ENCODE measurements at regions not wholly inside any gene's neighbourhood (a gene's known extent, or its start where the extent isn't known, plus 50 kb on each side); places are given as distances from the start of the nearest gene placed in this dataset.

DNA sequence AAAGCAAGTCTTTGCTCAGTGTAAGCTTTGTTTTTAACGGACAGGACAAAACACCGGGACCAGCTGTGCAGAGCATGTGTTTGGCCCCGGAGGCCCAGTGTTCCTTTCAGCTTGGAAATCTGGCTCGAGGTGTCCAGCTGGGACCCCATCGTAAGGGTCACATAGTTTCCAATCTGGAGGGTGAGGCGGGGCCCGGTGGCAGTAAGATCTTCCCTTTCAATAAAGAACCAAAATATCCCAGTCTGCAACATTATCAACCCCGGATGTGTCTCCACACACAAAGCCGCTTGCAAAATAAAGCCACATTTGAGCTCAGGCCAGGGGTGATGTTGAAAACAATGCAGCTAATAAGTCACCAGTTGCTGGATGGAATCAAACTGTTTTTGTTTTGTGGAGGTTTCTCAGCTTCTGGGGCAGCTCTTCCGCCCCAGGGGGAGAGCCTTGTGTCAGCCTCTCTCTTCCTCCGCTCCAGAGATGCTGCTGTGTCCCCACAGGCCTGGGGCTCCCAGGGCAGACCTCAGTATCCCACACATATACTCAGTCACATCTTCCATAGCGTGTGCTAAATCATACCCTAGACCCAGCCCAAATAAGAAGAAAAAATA is 138.6 kb upstream of the GLI2 start:
- no peak for DNase-seq

DNA sequence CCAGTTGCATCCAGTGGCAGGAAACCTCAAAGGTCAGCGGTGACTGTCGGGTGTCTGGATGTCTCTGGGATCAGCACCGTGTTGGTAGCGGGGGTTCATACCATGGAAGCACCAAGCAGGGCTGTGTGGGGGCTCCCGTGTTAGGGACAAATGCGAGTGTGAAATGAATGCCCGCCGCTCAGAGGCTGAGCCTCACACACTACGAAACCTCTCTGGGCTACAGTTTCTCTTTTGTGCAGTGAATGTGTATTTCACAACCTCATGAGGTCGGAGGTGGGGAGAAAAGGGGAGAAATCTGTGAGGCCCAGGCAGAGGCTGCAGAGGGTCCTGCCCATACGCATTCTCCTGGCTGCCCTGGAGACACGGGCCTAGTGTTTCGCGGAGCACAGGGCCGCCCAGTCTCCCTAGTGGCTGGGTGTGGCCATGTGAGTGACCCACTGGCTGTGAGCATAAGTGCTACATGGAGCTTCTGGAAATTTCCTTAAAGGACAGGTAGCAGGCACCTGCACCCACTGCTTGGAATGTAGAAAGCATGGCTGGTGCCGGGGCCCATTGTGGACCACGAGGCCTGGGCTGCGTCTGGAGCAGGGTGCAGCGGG is 138.0 kb upstream of the GLI2 start:
- DNase-seq: no peak

DNA sequence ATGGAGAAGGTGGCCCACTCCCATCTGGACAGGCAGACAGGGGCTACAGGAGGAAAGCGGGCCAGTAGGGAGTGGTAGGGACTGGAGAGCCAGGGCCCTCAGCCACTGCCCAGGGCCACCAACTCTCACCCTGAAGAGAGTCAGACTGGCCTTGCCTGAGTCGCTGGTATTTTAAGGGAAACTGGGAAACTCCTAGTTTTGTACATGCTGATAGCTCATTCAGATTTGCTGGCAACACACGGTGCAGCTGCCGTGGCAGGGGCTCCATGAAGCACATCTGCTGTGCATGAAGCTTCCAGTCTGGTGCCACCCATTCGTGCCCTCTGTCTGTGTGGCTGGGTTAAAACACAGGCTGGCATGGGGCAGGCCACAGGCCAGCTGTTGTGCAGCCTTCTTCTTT is 137.3 kb upstream of the GLI2 start:
- no peak for DNase-seq

DNA sequence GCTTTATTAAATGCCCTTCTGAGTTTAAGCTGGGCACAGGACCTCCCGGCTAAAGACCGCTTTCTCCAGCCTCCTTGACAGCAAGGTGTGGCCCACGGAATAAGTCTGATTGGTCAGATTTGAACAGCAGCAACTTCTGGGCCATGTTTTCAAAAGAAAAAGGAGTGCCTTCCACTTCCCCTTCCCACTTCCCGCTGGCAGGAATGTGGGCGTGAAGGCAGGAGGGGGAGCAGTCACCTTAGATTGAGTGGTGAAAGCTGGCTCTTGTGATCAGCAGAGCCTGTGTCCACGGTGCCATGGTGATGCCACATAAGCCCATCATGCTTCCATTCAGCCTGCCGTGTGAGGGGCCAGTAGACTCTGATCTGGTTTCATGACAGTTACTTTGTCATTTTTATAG is 136.6 kb upstream of the GLI2 start:
- no peak for DNase-seq

DNA sequence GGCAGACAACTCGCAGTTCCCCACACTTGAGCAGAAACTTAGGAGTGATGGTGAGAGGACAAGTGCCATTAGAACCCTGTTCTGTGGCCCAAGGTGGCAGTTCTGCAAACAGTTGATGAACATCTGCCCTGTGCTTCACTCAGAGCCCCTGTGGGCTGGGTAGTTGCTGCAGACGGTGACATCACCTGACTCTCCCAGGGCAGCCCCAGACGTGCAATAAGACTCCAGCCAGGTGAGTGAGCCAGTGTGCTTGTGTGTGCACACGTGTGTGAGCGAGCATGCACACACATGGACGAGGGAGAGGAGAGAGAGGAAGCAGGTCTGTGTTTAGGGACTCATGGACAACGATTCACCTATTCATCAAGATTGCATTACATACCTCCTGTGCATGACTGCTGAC is 136.0 kb upstream of the GLI2 start:
- no peak for DNase-seq

DNA sequence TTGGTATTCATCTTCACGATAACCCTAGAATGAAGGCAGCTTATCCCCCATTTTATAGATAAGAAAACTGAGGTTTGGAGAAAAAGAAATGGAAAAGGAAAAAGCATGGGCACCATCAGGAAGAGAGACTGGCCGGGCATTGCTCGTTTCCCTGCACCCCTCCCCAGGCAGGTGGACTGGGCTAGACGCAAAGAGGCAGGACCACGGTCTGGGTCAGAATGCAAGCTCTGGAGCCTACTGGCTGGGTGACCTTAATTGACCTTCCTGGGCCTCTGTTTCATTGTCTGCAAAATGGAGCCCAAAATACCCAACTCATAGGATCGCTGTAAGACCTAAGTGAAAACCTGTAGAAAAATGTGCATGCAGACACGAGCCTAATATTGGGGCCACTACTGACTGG is 135.3 kb upstream of the GLI2 start:
- DNase-seq: no peak

DNA sequence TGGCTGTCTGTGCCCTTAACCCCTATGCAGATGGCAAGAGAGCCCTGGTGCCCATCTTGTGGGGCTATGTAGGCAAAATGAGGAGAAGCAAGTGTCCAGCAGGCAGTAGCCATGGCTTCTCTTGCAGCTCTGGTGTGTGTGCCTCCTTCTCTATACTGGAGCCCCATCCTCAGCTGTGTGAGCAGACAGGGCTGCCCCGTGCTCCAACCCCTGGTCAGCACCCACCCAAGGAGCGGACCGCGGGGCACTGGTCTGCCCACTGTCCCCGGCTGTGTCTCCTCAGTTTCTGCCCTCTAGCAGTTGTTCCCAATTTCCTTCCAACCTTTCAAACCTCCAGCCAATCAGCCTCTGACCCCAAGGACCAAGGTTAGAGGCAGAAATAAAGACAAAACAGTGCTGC is 134.9 kb upstream of the GLI2 start:
- no peak for DNase-seq

DNA sequence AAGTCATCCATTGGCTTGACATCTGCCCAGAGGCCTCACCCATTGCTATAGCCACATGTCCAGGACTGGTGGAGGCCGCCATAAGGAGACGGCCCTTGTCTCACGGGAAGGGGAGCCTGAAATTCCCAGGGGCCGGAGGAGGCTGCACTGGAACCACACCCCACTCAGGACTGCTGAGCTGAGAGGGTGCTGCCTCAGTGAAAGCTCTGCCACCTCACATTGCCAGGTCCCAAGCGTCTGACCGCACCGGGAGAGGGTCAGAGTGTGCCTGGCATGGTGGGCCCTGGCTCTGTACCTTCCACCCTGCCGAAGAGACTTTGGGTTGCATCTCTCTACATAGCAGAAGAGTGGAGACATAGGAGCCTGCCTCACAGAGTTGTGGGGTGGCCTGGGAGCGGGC is 134.1 kb upstream of the GLI2 start:
- no peak for DNase-seq

DNA sequence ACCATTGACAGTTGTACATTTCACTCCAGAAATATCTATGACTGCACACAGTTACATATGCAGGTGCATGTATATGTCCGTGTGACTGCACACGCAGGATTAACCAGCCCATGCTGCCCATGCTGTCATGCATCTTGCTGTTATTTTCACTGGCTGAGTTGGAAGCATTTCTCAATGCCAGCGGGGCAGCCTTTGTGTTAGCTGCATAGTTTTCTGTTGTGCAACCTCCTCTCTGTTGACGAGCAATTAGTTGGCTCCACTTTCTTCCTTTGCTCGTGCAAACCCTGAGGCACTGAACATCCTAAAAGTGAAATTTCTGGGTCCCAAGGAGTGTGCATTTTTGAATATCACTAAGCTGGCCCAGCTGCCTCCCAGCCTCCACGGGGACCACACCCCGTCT is 133.4 kb upstream of the GLI2 start:
- no peak for DNase-seq

DNA sequence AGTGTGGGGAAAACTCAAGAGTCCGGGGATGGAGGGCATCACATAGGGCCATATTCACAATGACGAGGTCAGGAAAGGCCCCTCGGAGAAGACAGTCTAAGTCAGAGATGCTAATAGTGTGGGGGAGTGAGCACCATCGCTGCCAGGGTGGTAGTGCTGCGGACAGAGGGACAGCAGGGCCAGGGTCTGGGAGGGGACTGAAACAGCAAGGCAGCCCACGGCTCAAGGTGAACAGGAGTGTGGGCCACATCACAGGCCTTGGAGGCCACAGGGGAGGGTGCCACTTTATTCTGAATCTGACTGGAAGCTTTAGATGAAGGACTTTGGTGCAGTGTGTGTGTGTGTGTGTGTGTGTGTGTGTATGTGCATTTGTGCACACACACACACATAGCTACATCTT is 130.9 kb upstream of the GLI2 start:
- DNase-seq: no peak

DNA sequence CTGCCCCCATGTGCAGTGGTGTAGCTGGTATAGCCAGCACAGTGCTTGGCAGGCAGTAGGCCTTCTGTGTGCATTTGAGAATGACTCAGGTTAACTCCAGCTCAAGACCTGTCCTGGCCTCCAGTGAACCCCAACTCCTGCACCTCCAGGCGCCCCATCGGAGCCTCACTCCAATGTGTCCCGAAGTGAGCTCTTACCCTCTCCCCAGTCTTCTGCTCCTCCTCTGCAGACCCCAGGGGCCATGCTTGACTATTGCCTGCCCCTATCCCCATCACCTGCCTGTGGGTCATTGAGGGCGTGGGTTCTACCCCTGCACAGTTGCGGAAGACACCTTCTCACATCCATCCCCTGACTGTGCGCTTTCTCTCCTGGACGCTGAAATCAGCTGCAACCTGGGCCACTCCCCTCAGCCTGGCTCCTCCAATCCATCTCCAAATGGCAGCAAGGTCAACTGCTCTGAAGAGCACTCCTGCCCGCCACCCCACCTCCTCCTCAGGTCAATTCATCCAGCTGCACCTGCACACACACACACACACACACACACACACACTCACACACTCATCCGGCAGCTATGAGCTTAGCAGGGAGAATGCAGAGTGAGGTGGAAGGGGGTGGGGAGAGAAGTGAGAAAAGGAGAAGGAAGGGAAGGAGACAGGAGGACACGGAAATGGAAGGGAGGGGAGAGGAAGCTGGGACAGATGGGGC is 130.3 kb upstream of the GLI2 start:
- no peak for DNase-seq

DNA sequence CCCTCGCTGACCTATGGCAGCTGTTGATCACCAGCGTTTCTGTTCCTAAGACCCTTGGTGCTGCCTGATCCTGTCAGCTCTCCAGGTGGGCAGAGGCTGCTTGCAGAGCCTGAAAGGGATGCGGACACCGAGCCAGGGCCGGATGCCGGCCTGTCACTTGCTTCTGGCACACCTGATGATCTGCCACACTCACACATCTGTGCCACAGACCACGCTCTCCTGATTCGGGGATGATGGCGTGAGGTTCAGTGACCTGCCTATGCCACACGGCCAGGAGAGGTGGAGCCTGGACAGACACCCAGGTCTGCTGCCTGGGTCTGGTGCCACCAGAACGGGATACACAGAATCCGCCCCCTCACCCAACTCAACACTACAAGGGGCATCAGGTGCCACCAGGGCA is 129.4 kb upstream of the GLI2 start:
- DNase-seq: no peak

DNA sequence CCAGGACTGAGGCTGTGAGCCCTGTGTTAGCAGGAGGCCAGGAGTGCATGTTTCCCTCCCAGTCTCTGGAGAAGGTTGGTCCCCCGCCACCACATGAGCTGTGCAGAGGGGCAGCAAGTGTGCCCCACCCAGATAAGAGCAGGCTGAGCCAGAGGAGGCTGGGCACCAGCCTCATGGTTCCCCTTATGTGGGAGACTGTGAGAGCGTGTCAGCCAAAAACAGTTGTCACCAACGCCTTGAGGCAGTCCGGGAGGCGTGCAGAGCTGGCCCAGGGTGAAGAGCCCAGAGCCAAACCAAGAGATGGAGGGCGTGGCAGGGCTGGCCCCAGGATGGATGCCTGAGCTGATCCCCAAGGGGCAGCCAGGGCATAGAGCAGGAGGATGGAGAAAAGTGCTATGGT is 128.7 kb upstream of the GLI2 start:
- no peak for DNase-seq

DNA sequence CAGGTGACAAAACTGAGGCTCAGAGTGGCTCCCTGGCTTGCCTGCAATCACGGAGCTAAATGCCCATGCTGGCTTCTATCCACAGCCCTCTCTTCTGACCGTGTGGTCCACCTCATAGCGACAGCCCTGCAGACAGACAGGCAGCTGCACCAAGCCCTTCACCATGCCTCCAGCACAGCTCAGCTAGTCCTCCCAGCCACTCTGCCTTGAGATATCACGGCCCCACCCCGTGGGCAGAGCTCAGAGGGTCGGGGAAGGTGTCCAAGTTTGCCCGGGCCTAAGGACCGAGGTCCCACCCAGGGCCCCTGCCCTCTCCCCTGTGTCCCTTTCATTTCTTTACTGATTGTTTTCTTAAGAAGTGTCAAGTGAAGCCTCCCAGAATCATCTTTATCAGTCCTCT is 128.2 kb upstream of the GLI2 start:
- DNase-seq: no peak

DNA sequence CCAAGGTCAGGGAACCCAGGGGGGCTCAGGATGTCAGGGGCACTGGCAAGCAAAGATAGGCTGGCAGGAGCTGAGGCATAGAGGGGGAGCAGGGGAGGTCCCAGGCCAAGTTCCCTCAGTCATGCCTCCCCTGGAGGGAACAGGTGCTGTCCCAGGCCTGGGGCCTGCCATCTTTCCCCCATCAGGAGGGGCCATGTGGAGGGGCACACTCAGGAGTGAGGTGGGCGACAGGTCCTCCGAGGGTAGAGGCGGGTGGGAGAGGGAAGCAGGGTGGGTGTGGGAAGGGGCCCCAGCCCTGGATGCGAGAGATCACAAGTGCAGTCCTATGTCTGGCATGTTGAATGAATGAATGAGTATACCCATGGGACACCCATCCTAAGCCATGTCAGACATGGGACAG is 127.7 kb upstream of the GLI2 start:
- DNase-seq: no peak

DNA sequence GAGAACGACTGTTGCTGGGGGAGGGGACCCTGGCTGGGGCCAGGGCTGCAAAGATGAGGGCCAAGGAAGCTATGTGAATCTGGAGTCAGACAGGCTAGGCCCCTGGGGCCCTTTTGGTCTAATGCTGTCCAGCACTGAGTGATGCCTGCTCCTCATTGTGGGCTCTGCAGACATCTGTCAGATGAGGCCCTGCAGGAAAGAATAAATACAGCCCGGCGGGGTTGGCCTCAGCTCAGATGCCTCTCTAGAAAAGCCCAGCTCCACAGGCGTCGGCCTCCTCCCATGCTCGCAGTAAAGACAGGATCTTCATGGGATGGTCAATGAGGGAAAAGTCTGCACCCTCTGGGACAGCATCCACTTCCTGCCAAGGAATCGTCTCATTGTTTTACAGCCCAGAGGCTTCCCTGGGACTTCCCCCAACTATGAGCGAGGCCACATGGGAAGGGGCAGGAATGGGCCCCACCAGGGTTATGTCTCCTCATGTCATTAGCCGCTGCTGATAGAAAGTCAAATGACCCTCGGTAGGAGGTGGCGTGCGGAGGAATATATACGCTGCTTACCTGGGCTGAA is 125.8 kb upstream of the GLI2 start:
- DNase-seq: no peak

DNA sequence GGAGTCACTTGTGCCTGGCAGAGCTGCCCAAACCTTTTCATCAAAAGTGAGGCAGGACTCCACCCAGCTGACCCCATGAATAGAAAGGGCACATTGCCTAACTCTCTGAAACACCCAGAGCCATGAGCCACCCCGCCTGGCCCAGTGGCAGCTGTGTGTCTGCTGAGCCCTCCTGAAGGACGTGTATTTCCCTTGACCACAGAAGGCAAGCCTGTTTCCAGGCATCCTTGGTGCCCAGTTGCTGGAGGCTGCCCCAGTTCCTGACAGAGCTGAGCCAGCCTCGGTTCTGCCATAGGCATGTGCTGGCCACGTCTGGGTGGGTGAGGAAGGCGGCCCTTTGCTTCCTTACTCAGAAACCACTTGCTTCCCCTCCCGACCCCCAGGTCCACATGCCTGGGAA is 124.7 kb upstream of the GLI2 start:
- DNase-seq: no peak

DNA sequence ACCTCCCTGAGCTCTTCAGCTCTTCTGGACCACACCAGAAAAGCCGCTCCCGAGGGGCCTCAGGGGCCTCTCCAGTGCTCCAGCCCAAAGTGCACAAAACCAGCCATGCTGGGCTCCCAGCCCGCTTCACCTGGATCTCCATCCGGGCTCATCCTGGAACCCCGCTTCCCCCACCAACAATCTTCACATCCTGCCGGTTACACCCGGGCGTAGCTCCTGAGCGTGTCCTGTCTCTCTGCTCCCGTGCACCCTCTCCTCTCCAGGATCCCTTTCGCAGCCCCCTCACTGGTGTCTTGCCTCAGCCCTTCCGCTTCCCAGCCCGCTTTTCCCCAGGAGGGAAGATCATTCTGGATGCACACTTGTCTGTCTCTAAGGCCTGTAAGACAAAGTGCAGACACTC is 123.7 kb upstream of the GLI2 start:
- no peak for DNase-seq

DNA sequence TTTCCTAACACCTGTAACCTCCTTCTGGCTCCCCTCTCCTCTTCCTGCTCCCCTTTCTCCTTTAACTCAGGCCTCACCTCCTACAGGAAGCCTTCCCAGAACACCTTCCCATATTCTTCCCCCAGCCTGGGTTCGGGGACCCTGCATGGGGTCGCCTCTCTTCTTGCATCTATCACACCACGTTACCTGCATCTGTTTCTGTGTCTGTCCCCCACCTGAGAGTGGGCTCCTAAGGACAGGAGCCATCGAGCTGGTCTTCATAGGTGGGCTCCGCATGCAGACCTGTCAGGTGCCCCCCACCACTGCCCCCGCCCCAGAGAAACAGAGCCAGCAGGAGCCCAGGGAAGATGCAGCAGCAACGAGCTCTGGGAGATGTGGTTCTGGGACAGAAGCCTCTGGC is 123.2 kb upstream of the GLI2 start:
- DNase-seq: no peak

DNA sequence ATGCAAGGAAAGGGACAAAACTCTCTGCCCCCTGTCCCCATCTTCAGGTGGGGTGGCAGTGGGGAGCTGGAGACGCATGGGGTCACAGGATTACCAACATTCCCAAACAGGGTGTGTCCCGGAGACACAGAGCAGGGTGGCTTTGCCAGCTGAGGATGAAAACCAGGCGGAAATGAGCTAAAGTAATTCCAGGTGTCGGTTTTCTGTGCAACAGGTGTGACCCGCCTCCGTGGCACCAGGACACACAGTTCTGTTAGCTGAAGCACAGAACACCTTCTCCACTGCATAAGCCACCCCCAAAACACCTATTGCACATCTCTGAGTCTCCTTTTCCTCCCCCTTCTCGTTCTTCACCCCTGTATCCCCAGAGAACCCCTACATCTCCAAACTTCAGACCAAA is 122.7 kb upstream of the GLI2 start:
- DNase-seq: no peak

DNA sequence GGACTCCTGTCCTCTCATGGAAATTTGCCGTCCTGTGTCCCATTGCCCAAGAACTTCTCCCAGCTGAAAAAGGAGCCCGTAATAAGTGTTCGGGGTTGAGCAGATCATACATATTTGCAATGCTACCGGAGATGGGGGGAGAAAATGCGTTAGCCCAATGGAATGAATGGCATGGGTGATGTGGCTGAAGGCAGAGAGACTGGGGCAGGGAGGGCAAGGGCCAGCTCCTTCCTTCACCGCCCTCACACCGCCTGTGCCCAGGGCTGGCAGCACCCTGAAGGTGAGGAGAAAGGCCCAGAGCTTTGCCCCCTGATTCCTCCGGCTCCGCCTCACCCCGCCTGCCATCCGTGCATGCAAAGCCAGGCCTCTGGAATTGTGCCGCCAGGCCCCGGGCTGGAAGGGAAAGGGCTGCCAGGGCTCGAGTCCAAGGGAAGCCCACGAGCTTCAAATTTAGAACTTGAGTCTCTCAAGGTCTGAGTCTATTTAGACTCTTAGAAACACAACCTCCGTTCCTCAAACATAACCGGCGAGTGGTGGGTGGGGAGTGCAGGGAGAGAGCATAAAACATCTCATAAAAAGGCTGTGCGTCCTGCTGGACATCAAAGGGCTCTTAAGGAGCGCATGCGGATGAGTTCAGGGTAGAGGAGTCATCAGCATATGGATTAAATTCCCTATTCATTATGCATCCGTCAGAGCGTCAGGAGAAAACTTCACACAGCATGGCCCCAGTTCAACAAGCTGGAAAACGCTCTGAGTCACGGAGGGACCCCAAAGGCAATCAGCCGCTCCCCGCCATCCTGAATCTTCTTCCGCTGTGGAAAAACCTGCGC is 121.7 kb upstream of the GLI2 start:
- no peak for DNase-seq

DNA sequence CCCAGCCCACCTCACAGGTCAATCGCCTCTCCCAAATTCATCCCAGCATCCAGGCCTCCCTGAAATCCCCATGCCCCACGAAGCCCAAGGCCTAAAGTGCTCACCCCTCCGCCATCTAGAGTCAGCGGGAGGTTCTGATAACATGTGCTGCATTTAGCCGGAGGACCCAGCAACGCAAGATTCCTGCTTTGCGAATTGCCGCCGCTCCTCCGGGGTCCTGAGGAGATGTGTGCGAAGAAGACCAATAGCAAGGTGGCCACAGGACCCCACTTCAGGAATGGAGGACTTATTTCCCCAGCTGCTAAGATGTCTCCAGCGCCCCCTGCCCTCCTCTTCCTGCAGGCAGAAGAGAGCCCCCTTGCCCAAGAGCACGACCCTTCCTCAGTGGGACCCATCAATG is 120.8 kb upstream of the GLI2 start:
- no peak for DNase-seq

DNA sequence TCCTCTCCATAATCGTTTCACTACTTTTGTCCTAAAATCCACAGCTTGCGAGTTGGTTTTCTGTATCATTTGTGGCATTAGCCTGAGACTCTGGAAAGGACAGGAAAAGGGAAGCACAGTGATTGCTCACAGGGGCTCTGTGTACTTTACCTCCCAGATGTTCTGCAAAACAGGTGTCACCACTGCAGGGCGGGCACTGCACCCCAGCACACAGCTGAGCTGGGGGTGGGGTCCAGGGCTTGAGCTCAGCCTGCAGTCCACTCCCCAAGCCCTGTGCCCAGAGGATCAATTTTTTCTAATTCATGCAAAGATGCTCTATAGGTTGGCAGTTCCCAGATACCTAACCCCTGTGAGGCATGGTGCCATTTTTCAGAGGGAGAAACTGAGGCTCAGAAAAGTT is 119.4 kb upstream of the GLI2 start:
- DNase-seq: no peak

DNA sequence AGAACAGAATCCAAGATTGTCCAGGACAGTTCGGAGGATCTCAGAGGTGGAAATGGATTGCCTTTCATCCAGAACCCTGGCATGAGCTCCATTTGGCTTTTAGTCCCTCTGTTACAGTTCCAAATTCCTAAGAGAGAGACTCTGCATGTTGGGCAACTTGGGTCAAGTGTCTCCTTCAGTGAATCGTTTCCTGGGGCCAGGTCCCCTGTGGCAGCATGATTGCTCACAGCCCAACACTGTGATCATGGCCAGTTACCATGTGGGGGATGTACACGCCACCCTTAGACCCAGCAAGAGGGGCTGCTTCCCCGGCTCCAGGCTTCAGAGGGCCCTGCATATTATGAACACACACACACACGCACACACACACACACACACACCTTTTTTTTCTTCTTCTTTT is 118.6 kb upstream of the GLI2 start:
- no peak for DNase-seq

Measured in activated CD4-positive, alpha-beta T cell treated with anti-CD3 and anti-CD28 coated beads, Interleukin-10, Interleukin-2, amounts not matched to agents 100 ng/mL and 50 ng/mL, durations not matched to agents 16 hours and 8 hours (primary cell).